NCI-H226 (cell line): ENCODE measurements at regions not wholly inside any gene's neighbourhood (a gene's known extent, or its start where the extent isn't known, plus 50 kb on each side); places are given as distances from the start of the nearest gene placed in this dataset.

Experiments
- DNase-seq: peaks from one replicate; pipeline ENCODE4 v3.0.0-alpha.2; 2015

DNA sequence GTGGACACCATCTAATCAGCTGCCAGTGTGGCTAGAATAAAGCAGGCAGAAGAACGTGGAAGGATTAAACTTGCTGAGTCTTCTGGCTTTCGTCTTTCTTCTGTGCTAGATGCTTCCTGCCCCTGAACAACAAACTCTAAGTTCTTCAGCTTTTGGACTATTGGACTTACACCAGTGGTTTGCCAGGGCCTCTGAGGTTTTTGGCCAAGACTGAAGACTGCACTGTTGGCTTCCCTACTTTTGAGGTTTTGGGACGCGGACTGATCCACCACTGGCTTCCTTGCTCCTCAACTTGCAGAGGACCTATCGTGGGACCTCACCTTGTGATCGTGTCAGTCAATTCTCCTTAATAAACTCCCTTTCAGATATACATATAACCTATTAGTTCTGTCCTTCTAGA is 696.1 kb upstream of the NCAM2 start:
- DNase-seq, result no peak

DNA sequence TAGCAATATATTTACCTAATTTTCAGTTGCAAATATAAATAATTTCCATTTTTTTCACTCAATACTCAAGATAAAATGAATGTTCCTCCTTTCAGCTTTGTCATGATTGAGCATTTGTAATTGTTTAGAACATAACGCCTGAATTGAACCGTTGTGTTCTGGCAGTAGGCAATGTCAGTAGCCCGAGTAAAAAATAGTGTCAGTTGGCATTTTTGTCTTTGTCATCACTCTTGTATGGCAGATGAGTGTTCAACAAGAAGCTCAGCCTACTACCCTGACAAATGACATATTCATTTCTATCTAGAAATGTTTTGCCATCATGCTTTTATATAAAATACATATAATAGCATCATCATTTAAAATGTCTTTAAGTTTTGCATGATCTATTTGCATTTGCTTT is 691.4 kb upstream of the NCAM2 start:
- no peak for DNase-seq

DNA sequence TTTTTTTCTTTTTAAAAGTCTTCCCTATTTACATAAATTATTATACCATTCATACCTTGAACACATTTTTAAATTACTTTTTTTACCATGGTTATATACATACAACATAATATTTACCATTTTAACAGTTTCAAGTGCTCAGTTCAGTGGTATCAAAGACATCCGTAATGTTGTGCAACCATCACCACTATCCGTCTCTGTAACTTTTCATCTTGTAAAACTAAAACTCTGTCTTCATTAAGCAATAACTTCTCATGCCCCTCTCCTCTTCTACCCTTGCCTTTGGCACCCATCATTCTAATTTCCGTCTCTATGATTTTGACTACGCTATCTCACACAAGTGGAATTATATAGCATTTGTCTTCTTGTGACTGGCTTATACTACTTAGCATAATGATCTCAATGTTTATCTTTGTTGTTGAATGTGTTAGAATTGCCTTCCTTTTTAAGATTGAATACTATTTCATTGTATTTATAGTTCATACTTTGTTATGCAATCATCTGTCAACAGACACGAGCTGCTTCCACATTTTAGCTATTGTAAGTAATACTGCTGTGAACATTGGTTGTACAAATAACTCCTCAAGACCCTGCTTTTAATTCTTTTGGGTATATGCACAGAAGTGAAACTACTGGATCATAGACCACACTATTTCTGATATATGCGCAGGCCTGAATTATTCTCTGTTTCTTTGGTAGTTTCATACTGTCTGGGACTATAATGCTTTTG is 689.5 kb upstream of the NCAM2 start:
- DNase-seq, result no peak

DNA sequence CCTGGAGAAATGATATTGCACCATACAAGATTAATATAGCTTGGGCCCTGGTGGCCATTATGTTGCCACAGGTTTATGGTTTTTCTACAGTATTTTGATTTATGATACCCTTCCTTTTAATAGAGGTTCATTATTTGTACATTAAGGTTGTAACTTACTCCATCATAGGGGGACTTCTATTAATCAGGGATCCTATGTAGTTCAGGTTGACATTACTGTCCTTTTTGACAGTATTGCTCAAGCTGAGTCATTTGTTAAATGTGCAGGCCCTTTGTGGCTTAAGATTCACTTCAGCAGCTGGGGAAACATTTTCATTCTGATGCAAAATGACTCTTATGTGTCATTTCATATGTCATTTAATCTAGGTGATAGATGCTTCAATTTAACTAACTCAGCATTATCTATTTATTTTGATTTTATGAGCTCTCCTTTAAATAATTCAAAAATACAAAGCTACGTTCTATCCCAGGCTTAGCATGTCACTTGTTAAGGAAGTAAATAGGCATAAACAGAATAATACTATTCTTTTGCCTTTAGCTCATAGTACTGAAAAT is 686.9 kb upstream of the NCAM2 start:
- no peak for DNase-seq

DNA sequence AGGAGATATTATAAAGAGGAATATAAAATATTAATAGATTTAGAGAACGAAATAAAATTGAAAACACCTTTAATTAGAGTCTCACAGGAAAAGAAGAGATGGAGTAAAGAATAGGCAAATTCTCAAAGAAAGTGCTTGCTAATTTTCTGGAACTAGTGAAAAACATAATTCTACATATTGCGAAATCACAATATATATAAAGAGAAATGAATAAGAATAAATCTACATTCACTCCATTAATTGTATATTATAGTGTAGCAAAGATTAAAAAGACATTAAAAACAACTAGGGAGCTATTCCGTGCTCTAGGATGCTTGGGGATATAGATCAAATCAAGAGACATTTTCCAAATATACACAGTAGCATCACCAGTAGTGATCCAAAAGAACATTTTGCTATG is 685.2 kb upstream of the NCAM2 start:
- DNase-seq, result no peak

DNA sequence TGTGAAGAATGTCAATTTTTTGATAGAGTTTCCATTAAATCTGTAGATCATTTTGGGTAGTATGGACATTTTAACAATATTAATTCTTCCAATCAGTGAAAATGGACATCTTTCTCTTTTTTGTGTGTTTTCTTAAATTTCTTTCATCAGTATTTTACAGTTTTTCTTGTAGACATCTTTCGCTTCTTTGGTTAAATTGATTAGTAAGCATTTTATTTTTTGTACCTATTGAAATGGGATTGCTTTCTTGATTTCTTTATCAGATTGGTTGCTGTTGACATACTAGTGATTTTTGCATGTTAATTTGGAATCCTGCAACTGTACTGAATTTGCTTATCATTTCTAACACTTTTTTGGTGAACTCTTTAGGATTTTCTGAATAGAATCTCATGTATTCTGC is 683.2 kb upstream of the NCAM2 start:
- DNase-seq, result no peak

DNA sequence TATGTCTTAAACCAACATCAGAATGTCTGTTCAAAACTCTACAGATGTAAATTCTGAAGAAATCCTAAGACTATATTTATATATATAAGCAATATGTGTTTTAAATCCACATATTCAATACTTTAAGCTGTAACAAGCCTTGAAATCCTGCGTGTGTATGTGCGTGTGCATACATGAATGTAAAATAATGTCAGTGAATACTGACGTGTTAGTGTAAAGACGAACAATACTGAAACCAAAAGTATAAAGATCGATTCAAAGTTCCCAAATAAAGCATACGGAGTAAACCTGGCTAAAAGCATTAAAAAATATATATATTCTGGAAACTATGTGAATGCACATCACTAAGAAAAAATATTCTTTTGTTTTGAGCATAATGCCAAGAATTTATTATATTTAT is 668.6 kb upstream of the NCAM2 start:
- DNase-seq, result no peak

DNA sequence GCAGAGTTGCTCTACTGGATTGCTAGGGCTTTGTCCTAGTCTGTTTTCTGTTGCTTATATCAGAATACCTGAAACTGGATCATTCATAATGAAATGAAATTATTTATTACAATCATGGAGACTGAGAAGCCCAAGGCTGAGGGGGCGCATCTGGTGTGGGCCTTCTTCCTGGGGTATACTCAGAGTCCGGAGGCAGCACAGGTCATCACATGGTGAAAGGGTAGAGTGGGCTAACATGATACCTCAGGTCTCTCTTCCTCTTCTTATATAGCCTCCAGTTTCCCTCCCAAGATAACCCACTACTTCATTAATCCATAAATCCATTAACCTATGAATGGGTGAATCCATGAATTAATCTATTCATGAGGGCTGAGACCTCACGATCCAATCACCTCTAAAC is 667.6 kb upstream of the NCAM2 start:
- DNase-seq, result no peak

DNA sequence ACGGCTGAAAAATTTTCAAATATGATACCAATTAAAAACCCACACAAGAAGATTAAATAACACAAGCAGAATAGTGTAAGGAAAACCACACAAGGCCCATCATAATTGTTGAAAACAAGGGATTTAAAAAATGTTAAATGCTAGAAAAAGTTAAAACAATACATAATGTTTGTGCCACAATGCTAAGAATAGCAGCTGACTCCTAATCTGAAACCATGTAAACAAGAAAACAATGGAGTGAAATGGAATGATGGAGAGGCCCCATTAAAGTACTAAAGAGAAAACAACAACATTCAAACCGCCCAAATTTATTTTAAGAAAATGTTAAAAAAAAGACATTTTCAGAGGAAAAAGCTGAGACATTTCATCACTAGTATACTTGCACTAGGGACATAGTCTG is 663.6 kb upstream of the NCAM2 start:
- DNase-seq, result no peak

DNA sequence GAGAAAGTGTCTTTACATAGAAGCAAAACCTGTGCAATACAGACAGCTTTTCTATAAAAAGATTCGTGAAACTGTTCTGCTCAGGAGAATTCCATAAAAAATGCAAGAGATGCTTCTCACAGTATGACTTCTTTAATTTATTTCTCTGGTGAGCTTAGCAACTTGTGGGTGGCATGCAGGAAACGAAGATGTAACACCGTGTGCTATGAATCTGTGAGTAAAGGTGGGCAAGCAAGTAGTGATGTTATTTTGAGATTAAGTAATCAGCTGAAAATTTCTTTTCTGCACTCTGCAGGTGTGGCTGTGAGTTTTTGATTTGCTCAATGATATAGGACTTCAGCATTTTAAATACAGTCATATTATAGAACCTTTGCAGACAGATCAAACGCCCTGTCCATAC is 656.8 kb upstream of the NCAM2 start:
- no peak for DNase-seq

DNA sequence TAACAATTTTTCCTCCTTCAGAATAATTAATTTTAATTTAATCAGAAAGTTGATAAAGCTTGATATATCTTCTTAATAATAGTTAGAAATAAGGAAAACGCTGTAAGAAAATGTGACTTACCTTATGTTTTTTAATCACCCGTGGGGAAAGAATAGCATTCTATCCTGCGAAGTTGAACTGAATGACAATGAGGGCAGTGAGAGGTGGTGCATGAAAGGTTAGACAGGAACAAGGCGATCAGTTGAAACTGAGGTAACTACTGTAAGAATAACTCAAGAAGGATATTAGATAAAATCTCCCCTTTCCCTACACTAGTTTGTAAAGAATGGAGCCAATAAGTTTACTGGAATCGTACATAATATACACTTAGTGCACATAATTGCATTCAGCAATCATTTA is 655.0 kb upstream of the NCAM2 start:
- DNase-seq, result no peak

DNA sequence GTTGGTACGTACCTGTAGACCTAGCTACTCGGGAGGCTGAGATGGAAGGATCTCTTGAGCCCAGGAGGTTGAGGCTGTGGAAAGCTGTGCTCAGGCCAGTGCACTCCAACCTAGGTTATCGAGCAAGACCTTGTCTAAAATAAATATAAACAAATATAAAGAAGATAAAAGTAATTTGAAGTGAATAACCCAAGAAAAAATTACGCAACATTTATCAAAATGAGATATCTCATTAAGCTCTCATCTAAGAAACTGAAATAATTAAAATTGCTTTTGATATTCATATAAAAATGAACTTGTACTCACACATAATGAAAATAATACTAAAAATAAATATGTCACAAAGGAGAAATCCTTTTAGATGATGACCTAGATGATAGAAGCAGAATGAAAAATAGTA is 647.1 kb upstream of the NCAM2 start:
- DNase-seq, result no peak

DNA sequence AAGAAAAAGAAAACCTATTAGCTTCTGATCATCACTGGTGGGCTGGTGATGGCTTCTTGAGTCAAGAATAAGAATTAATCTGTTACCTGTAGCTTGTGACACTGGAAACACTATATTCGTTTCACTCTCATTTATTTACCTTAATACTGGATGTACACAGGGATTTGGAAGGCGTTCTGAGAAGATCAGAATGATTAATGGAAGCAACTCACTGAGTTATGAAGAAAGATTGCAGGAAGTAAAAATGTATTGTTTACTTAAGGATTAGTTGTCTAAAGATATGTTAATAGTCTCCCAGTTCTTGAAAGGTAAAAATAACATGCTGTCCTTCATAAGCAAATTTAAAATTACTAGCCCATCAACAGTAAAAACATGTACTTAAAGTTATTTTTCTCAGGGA is 644.9 kb upstream of the NCAM2 start:
- no peak for DNase-seq

DNA sequence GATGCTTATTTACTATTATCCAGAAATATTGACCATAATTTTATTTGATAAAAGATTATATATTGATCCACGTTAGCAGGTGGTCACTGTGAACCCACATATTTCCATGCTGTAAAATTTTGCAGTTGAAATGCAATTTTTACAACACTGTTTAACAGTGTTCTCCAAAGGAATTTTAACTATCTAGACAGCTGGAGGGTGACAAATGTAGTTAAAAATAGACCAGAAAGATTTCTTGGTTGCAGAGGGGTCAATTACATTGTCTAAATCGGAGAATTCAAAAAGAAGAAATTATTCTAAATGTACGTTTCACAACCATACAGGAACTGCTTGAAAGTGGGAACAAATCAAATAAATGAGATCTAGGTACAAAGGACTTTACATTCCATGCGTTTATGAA is 625.2 kb upstream of the NCAM2 start:
- no peak for DNase-seq

DNA sequence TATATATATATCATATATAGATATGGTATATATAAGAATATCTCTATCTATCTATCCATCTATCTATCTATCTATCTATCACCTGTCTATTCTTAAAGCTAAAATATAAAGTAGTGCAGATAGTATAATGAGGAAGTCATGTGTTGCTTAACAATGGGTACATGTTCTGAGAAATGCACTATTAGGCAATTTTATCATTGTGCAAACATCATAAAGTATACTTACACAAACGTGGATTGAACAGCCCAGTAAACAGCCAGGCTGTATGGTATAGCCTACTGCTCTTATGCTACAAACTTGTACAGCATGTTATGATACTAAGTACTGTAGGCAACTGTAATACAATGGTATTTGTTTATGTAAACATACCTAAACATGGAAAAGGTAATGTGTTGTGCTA is 621.0 kb upstream of the NCAM2 start:
- DNase-seq, result no peak

DNA sequence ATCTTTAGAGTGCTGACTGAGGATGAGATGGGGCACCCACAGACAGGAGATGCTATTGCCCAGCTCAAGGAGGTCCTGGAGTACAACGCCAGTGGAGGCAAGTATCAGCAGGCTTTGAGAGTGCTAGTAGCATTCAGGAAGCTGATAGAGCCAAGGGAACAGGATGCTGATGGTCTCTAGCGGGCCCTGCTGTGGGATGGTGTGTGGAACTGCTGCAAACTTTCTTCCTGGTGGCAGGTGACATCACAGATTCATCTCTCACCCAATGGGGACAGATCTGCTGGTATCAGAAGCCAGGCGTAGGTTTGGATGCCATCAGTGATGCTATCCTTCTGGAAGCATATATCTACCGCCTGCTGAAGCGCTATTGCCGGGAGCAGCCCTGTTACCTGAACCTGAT is 609.8 kb upstream of the NCAM2 start:
- DNase-seq, result no peak

DNA sequence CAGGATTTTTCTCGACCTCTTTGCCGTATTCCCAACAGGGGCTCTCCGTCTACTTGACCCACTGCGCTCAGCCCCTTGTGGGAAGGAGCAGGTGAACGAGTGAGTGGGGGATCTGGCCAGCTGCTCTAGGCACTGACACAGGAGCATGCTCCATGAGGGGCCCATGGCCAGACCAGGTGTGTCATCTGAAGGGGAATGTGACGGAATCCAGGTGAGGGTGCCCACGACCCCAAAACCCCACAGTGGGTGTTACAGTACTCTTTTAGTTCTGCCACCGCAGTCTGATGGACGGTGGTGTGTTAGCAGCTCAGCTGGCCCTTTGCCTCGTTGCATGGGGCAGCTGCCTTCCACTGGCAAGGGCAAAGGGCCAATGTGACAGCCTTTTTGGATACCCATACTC is 601.4 kb upstream of the NCAM2 start:
- DNase-seq, result no peak

DNA sequence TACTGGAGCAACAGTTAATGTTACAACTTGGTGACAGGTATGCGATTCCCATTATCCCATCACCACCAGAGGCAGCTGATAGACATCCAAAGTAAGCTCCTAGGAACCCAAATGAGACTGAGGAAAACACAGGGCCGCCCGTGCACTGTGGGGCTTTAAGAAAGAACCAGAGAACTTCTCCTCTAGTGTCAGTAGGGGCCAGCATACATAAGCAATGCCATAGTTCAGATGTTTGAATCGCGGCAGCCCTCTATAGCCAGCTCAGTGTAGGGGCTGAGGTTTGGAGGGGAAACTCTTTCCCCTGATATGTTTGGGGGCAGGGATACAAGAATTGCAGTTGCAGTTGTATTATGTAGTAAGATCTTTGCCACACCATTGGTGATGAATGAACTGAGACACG is 593.3 kb upstream of the NCAM2 start:
- no peak for DNase-seq

DNA sequence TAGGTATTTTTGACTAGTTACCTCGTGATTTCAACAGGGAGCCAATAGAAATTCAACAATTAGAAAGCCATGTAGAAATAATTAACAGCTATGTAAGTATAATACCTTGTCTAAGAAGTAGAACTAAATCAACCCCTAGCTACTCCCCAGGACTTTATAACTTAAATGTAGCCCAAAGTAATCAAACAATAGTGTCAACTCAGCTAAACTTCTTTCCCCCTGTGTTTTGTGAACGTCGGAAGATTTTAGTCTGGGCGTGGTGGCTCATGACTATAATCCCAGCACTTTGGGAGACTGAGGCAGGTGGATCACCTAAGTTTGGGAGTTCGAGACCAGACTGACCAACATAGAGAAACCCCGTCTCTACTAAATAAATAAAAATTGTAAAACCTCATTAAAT is 579.9 kb upstream of the NCAM2 start:
- no peak for DNase-seq

DNA sequence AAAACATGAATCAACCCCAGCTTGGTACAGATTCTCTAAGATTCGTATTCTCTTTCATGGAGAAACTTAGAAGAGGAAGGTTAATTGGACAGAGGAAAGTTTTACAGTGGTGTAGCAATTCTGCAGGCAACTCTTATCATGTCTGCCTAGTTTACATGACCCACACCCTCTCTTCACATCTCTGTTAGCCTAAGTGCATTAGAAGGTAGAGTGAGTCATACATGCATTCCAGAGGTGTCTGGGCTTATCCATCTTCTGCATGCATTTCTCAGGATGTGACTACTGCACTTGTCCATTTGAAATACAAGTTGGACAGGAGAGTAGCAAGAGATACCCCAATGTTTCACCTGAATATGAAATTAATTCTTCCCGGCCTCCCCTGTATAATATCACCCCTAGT is 578.4 kb upstream of the NCAM2 start:
- peak; percentile 87 for DNase-seq

DNA sequence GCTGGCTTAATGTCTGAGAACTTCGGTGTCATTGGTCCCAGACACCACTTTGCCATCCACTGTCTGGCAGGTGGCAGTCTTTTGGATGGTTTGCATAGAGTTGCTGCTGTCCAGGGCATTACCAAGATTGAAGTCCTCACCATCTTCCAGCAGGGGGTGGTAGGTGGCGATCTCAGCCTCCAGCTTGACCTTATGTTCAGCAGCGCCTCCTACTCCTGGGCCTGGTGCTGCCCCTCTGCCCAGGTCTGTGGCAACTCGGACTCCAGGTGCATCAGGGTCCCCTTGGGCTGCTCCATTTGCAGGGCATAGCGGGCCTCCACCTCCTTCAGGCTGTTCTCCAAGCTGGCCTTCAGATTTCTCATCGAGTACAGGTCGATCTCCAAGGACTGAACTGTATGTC is 573.3 kb upstream of the NCAM2 start:
- no peak for DNase-seq

DNA sequence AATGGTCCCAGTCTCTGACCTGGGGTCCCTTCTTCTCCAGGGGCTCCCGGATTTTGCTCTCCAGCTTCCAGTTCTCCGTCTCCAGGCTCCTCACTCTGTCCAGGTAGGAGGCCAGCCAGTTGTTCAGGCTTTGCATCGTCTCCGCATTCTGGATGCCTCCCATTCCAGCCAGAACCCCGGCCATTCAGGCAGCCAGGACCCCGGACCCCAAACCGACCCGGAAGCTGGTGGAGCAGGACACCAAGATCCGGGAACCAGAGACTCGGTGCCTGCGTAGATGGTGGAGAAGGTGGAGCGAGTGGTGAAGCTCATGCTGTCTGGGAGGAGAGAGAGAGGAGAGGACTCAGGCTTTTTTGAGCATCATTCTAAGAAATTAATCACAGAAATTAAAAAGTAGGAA is 572.4 kb upstream of the NCAM2 start:
- DNase-seq, result no peak

DNA sequence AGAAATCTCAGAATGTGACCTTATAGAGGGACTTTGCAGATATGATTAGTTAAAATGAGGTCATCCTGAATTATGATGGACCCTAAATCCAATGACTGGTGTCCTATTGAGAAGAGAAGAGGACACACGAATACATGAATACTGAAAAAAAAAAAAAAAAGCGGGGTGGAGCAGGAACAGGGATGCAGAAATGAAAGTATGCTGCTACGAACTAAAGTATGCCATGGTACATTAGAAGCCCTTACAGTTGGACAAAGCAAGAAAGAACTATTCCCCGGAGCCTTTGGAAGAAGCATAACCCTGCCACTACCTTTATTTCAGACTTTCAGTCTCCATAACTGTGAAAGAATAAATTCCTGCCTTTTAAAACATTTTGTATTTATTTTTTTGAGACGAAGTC is 557.9 kb upstream of the NCAM2 start:
- no peak for DNase-seq

DNA sequence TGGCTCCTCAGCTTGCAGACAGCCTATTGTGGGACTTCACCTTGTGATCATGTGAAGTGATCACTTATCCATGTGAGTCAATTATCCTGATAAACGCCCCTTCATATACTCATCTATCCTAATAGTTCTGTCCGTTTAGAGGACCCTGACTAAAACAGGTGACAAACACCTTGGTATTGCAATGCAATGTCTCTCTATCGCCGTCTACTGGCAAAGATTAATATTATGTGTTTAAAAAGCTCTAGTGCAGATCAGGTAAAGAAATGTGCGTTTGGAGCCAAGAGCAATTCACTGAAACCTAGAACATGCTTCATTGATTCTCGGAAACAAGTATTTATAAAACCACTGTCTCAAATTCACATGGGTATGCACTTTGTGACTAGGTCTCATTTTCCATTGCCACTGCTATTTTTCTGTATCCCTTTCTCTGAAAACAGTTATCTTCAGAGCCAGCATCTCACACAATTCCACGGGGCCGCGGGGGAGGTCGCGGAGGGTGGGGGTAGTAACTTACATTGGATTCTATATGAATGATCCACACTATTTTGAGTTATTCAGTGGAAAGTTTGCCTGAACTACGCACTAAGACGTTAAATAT is 554.6 kb upstream of the NCAM2 start:
- no peak for DNase-seq

DNA sequence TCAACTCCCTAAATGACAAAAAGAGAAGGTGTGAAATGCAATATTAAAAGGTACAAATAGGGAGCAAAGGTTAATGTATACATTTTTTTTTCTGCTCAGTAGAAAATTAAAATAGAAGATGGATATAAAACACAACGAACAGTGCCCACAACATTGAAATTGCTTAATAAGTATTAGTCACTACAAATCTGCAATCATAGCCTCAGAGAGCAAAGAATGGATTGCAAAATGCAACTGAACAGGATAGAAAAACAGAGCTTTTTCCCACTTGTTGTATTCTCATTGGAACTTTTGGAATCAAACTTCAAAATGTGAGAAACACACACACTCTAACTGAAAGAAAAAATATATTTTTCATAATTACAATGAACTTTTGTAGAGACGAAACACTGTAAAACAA is 552.2 kb upstream of the NCAM2 start:
- peak; percentile 21 for DNase-seq
